WERI-Rb-1 (cell line): ENCODE measurements at regions not wholly inside any gene's neighbourhood (a gene's known extent, or its start where the extent isn't known, plus 50 kb on each side); places are given as distances from the start of the nearest gene placed in this dataset.

ENCODE experiments used
- DNase-seq: peaks from one replicate; pipeline ENCODE4 v3.0.0-alpha.2; 2020
- H3K27ac ChIP-seq: fragments of 250-450 bp; sonication (Bioruptor Pico); 2 replicates; pipeline ENCODE4 v1.5.1; 2020; ENCODE audit warnings: mild to moderate bottlenecking, moderate library complexity
- H3K27me3 ChIP-seq: fragments of 250-450 bp; sonication (Bioruptor Pico); 2 replicates; pipeline ENCODE4 v1.5.1; 2021; ENCODE audit warnings: mild to moderate bottlenecking, low read depth, moderate library complexity; ENCODE audit not compliant: insufficient read depth, severe bottlenecking
- H3K36me3 ChIP-seq: fragments of 250-450 bp; sonication (Bioruptor Pico); 2 replicates; pipeline ENCODE4 v1.5.1; 2020; ENCODE audit warnings: mild to moderate bottlenecking, moderate library complexity
- H3K4me3 ChIP-seq: 2 replicates; pipeline ENCODE4 v1.5.1; 2011; ENCODE audit warnings: low read depth, mild to moderate bottlenecking, control low read depth, low read length
- H3K9me3 ChIP-seq: fragments of 250-450 bp; sonication (Bioruptor Pico); 2 replicates; pipeline ENCODE4 v1.5.1; 2021; ENCODE audit warnings: mild to moderate bottlenecking, moderate library complexity; ENCODE audit not compliant: severe bottlenecking
- CTCF ChIP-seq: IDR thresholded peaks from 2 replicates; pipeline ENCODE4 v1.5.1; 2011; ENCODE audit warnings: low read depth, mild to moderate bottlenecking, control low read depth, inconsistent platforms, low read length

GRCh38 chr10:131442271-131442670 is 130.8 kb upstream of the TCERG1L start:
- Histone ChIP-seq H3K9me3 (no peaks in the 10 kb centered on the region), H3K36me3 (no peaks in the 10 kb centered on the region), H3K27me3 (no peaks in the 10 kb centered on the region), H3K4me3 (no peak overlapping the region), H3K27ac (no peak overlapping the region)
- no peak for DNase-seq
- no peak for TF ChIP-seq CTCF

DNA sequence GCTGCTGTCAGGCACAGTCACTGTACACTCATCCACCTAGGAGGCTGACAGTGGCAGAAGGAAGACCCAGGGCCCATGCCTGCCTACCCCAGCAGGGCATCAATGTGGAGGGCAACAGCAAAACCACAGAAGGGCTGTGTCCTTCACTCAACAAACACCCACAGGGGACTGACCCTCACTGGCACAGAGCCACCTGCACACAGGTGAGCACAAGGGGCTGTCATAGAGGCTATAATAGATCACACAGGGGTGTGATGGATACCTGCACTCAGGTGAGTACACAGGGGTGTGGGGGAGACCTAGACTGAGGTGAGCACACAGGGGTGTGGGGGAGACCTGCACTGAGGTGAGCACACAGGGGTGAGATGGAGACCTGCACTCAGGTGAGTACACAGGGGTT is 132.8 kb upstream of the TCERG1L start:
- Histone ChIP-seq H3K27me3 (no peaks in the 10 kb centered on the region), H3K36me3 (no peaks in the 10 kb centered on the region), H3K27ac (no peak overlapping the region), H3K9me3 (no peaks in the 10 kb centered on the region), H3K4me3 (no peak overlapping the region)
- TF ChIP-seq CTCF = no peak
- no peak for DNase-seq

DNA sequence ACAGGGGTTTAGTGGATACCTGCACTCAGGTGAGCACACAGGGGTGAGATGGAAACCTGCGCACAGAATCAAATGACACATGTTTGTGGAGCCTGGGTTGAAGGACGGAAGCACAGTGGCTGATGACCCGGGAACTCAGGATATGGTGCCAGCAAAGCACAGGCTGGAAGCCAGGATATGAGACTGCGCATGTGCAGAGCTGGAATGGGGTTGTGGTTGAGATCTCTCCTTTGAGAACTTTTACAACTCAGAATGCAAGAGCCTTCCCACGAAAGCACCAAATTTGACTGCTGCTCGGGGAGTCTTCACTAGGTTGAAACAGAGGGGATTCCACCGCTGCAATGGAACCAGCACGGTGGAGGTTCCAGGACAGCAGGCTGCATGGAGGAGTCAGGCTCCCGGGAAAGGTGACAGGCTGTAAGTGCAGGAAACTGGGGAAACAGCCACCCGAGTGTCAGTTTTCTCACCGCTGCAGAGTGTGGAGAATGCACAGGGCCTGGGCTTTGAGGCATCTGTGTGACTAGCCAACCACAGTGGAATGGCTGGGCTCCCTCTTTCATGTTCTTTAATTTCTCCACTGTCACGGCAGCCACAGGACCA is 133.4 kb upstream of the TCERG1L start:
- no peaks in the 10 kb centered on the region for H3K27me3 ChIP-seq
- no peaks in the 10 kb centered on the region for H3K9me3 ChIP-seq
- H3K36me3 ChIP-seq = no peaks in the 10 kb centered on the region
- no peak overlapping the region for H3K27ac ChIP-seq
- no peak for TF ChIP-seq CTCF
- no peak for DNase-seq
- no peak overlapping the region for H3K4me3 ChIP-seq

DNA sequence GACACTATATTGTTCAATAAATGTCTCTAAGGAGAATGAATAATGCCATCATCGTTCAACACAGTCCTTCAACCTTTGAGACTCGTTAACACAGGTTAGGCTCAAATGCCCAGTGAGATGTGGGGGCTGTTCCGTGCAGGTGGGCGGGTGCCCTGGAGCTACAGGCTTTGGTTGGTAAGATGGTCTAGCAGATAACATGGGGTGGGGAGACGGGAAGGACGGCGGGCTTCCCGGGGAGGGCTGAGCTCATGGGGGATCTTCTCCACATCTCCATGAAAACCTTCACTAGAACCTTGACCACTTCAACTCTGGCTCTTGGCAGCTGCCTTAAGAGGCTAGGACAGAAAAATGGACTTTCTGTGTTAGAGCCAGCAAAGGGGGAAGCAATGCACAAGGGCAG is 134.1 kb upstream of the TCERG1L start:
- no peaks in the 10 kb centered on the region for H3K27me3 ChIP-seq
- H3K9me3 ChIP-seq = no peaks in the 10 kb centered on the region
- no peak overlapping the region for H3K27ac ChIP-seq
- no peaks in the 10 kb centered on the region for H3K36me3 ChIP-seq
- no peak for TF ChIP-seq CTCF
- no peak overlapping the region for H3K4me3 ChIP-seq
- no peak for DNase-seq

GRCh38 chr10:131446171-131446570 is 134.7 kb upstream of the TCERG1L start:
- no peak overlapping the region for H3K27ac ChIP-seq
- H3K36me3 ChIP-seq = no peaks in the 10 kb centered on the region
- H3K9me3 ChIP-seq = no peaks in the 10 kb centered on the region
- H3K4me3 ChIP-seq = no peak overlapping the region
- DNase-seq = no peak
- no peaks in the 10 kb centered on the region for H3K27me3 ChIP-seq
- TF ChIP-seq CTCF = no peak

- H3K36me3 ChIP-seq = no peaks in the 10 kb centered on the region
- no peaks in the 10 kb centered on the region for H3K9me3 ChIP-seq
- H3K27me3 ChIP-seq = no peaks in the 10 kb centered on the region
- no peak overlapping the region for H3K4me3 ChIP-seq
- H3K27ac ChIP-seq = no peak overlapping the region
- TF ChIP-seq CTCF = no peak
- no peak for DNase-seq
Observed at GRCh38 chr10:131448171-131448570, 136.7 kb upstream of the TCERG1L start.
